ENCODE measurements at regions not wholly inside any gene's neighbourhood (a gene's known extent, or its start where the extent isn't known, plus 50 kb on each side); places are given as distances from the start of the nearest gene placed in this dataset.

GRCh38 chr7:35747611-35748010, 52.7 kb upstream of the HERPUD2 start:
- DNase-seq: no peak
- H3K27me3 ChIP-seq (replicated peaks): no peaks in the 10 kb centered on the region
- H3K36me3 ChIP-seq (replicated peaks): no peaks in the 10 kb centered on the region
- no peak for TF ChIP-seq CTCF (IDR thresholded peaks at IDR 0.05; ENCODE audit: low read depth, low read length, missing control alignments)
- H3K4me3 ChIP-seq (ENCODE audit: low read depth, low read length): no peak overlapping the region
- peak overlapping the region; percentile 33 for H3K27ac ChIP-seq
- in situ Hi-C loops (cut with HindIII; ENCODE audit: low pct_ligation_motif_present, low sequenced_read_pairs): no loop called here

GRCh38 chr7:35748371-35748770, 52.5 kb upstream of the SEPTIN7 start:
- TF ChIP-seq CTCF (IDR thresholded peaks at IDR 0.05; ENCODE audit: low read depth, low read length, missing control alignments): no peak

GRCh38 chr7:35749556-35749955, 51.3 kb upstream of the SEPTIN7 start:
- Histone ChIP-seq H3K27me3 (replicated peaks) (no peaks in the 10 kb centered on the region), H3K27ac (no peak overlapping the region), H3K4me3 (ENCODE audit: low read depth, low read length) (no peak overlapping the region), H3K36me3 (replicated peaks) (no peaks in the 10 kb centered on the region)
- in situ Hi-C loops (cut with HindIII; ENCODE audit: low pct_ligation_motif_present, low sequenced_read_pairs): no loop called here
- TF ChIP-seq CTCF (IDR thresholded peaks at IDR 0.05; ENCODE audit: low read depth, low read length, missing control alignments): no peak
- no peak for DNase-seq

More at GRCh38 chr7:35748371-35748770, 52.5 kb upstream of the SEPTIN7 start:
- H3K36me3 ChIP-seq (replicated peaks): no peaks in the 10 kb centered on the region
- H3K27me3 ChIP-seq (replicated peaks): no peaks in the 10 kb centered on the region
- no peak for DNase-seq
- no peak overlapping the region for H3K4me3 ChIP-seq (ENCODE audit: low read depth, low read length)
- peak overlapping the region; percentile 33 for H3K27ac ChIP-seq
- in situ Hi-C loops (cut with HindIII; ENCODE audit: low pct_ligation_motif_present, low sequenced_read_pairs): no loop called here
